ENCODE measurements at regions not wholly inside any gene's neighbourhood (a gene's known extent, or its start where the extent isn't known, plus 50 kb on each side); places are given as distances from the start of the nearest gene placed in this dataset.

GRCh38 chr13:87536899-87537298 is 134.3 kb upstream of the SLITRK5 start:
- intact Hi-C loops (cut with micrococcal nuclease; ENCODE audit: unreplicated experiment), result no loop called here
- ChIA-PET CTCF (ENCODE audit: low intra/inter-chr PET ratio, low total read pairs) (no interaction called here), POLR2A (no interaction called here)
- BruUV-seq (replicated peaks), result no TSS peak
- H3K27ac ChIP-seq (ENCODE audit: extremely low read length, insufficient read depth, low read length), result no peak overlapping the region
- H3K4me1 ChIP-seq (ENCODE audit: insufficient read depth, low read length), result no peaks in the 10 kb centered on the region
- H2AFZ ChIP-seq (ENCODE audit: low read length), result no peak overlapping the region
- no peak overlapping the region for H3K9ac ChIP-seq (ENCODE audit: insufficient read depth, low read depth, low read length)
- no peak overlapping the region for H3K4me2 ChIP-seq (ENCODE audit: low read depth, low read length)
- ATAC-seq (no peak), FAIRE-seq (no peak), DNase-seq (ENCODE audit: low spot score) (no peak)
- no peaks in the 10 kb centered on the region for H3K27me3 ChIP-seq (ENCODE audit: control insufficient read depth in 1 of 2, insufficient read depth in 2 of 2, low read length in 2 of 2)
- no peaks in the 10 kb centered on the region for H4K20me1 ChIP-seq (ENCODE audit: insufficient read depth, low read length)
- WGBS (ENCODE audit: low lambda C conversion rate), result 3% methylated on average over 2 of the region's 2 CpGs
- no peaks in the 10 kb centered on the region for H3K36me3 ChIP-seq (replicated peaks in 1 of 2; ENCODE audit: control insufficient read depth in 1 of 2, insufficient read depth in 2 of 2, low read length in 2 of 2)
- no peaks in the 10 kb centered on the region for H3K79me2 ChIP-seq (ENCODE audit: insufficient read depth, low read length)
- no peak overlapping the region for H3K4me3 ChIP-seq (replicated peaks in 1 of 3; ENCODE audit: insufficient read depth in 1 of 3, low read depth in 2 of 3, low read length in 3 of 3)
- H3K9me3 ChIP-seq (ENCODE audit: low read length), result no peaks in the 10 kb centered on the region
- in situ Hi-C loops (cut with HindIII; ENCODE audit: extremely low pct_ligation_motif_present, low pct_unique_long_range_greater_than_20kb), result no loop called here
- TF ChIP-seq MTA1 (CRISPR knock-in tag; IDR thresholded peaks at IDR 0.05; ENCODE audit: borderline replicate concordance), result no peak
- no peak for TF ChIP-seq SMAD9 (CRISPR knock-in tag; IDR thresholded peaks at IDR 0.05)
- TF ChIP-seq MNT (IDR thresholded peaks at IDR 0.05), result no peak
- TF ChIP-seq KIAA2018 (CRISPR knock-in tag; IDR thresholded peaks at IDR 0.05; ENCODE audit: borderline replicate concordance), result no peak
- TF ChIP-seq ZNF687 (CRISPR knock-in tag; IDR thresholded peaks at IDR 0.05), result no peak
- TF ChIP-seq NFATC3 (CRISPR knock-in tag; IDR thresholded peaks at IDR 0.05), result no peak
- no peak for TF ChIP-seq CBX1 (IDR thresholded peaks at IDR 0.05; ENCODE audit: low read depth)
- TF ChIP-seq THAP11 (CRISPR knock-in tag; IDR thresholded peaks at IDR 0.05), result no peak
- no peak for TF ChIP-seq ATF4 (CRISPR knock-in tag; IDR thresholded peaks at IDR 0.05)

Measured in HepG2 (cell line).